ENCODE measurements at regions not wholly inside any gene's neighbourhood (a gene's known extent, or its start where the extent isn't known, plus 50 kb on each side); places are given as distances from the start of the nearest gene placed in this dataset.

DNA sequence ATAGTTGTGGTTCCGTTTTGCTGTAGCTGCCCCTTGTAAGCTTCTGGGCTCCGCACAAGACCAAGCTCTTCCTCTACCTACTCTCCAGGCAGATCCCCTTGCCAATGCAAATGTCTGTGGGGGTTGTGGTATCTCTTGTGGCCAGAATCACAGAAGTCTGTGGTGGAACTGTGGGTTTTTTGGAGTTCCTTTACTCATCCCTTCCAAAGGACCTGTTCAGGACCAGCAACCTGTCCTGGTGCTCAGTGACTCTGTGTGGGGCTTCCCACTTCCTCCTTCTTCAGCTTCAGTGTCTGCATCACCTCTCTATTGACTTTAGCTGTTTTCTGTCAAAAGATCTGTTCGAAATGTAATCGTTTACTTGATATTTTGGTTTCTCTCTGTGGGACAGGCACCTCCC, 441.3 kb upstream of the ADAMTSL1 start:
- DNase-seq (ENCODE audit: low read depth): no peak
- no peak overlapping the region for H3K4me3 ChIP-seq (ENCODE audit: control insufficient read depth, low read depth, low read length)
- TF ChIP-seq, protein P1, sequence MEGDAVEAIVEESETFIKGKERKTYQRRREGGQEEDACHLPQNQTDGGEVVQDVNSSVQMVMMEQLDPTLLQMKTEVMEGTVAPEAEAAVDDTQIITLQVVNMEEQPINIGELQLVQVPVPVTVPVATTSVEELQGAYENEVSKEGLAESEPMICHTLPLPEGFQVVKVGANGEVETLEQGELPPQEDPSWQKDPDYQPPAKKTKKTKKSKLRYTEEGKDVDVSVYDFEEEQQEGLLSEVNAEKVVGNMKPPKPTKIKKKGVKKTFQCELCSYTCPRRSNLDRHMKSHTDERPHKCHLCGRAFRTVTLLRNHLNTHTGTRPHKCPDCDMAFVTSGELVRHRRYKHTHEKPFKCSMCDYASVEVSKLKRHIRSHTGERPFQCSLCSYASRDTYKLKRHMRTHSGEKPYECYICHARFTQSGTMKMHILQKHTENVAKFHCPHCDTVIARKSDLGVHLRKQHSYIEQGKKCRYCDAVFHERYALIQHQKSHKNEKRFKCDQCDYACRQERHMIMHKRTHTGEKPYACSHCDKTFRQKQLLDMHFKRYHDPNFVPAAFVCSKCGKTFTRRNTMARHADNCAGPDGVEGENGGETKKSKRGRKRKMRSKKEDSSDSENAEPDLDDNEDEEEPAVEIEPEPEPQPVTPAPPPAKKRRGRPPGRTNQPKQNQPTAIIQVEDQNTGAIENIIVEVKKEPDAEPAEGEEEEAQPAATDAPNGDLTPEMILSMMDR (conservative IDR thresholded peaks at IDR 0.05; ENCODE audit: control insufficient read depth, insufficient read depth, low read depth, low read length): no peak

DNA sequence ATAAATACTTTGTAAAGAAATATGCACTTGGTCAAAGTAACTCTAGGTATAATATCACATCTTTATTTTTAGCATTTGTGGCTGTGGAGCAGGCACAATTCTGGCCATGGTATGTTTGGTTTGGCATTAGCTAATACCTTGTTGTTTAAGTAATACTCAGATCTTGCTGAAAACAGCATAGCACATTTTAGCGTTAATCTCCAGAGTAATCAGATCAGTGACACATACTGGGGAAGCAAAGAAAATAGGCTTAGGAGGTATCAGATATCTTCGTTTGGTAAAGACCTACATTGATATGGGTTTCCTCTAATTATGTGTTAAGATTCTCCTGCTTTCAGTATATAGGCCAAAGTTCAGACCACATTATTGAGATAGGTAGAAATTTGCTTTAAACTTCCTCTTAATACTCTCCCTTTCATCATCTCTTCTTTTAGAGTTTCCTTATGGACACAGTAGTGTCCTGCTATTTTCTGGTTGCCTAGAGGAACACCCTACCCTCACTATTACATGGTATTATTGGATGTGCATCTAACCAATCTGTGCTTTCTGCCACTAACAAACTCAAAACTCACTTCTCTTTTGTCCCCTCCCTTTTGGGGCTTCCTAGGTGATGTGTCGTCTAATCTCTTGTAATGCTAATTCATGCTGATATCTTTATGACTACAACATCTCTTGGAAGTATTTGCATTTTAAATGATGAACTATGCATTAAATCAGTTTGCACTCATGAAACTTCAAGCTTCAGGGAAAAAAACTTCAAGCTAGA, 437.3 kb upstream of the ADAMTSL1 start:
- TF ChIP-seq, protein P1 (conservative IDR thresholded peaks at IDR 0.05; ENCODE audit: control insufficient read depth, insufficient read depth, low read depth, low read length): no peak
- no peak overlapping the region for H3K4me3 ChIP-seq (ENCODE audit: control insufficient read depth, low read depth, low read length)
- no peak for DNase-seq (ENCODE audit: low read depth)

DNA sequence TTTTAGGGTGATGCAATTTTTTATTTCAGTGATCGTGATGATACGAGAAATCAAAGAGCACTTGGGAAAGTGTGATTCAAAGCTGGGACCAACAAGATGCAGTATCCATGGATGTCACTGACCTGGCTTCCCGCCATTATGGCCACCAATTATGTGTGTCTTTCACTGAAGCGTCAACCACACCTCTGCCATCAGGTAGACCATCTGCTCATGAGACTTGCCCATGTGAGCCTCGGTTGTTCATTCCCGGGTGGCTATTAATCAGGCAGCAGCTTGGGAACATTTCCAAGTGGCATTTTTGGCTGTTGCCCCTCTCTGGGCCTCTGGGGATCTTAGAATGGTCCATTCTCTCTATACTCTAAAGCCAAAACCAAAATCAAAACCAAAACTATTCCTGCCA, 436.0 kb upstream of the ADAMTSL1 start:
- DNase-seq (ENCODE audit: low read depth): no peak
- TF ChIP-seq, protein P1 (conservative IDR thresholded peaks at IDR 0.05; ENCODE audit: control insufficient read depth, insufficient read depth, low read depth, low read length): no peak
- H3K4me3 ChIP-seq (ENCODE audit: control insufficient read depth, low read depth, low read length): no peak overlapping the region

DNA sequence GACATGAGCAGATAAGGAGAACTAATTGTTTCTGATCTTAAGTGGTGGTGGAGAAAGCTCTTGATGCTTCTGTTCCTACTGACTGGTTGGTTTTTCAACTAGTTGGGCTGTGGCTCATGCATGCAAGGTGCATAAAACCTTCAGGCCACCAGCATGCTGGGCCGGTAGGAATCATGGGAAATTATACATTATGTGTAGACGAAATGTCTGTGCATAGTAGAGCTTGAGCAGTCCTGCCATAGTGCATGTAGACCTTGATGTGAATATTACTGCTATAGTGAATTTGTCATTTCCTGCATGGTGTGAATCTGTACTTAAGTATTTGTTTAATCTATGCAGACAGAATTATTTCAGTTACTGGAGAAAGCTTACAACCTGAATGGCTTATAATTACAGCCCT, 433.6 kb upstream of the ADAMTSL1 start:
- no peak overlapping the region for H3K4me3 ChIP-seq (ENCODE audit: control insufficient read depth, low read depth, low read length)
- DNase-seq (ENCODE audit: low read depth): no peak
- TF ChIP-seq, protein P1 (conservative IDR thresholded peaks at IDR 0.05; ENCODE audit: control insufficient read depth, insufficient read depth, low read depth, low read length): no peak

DNA sequence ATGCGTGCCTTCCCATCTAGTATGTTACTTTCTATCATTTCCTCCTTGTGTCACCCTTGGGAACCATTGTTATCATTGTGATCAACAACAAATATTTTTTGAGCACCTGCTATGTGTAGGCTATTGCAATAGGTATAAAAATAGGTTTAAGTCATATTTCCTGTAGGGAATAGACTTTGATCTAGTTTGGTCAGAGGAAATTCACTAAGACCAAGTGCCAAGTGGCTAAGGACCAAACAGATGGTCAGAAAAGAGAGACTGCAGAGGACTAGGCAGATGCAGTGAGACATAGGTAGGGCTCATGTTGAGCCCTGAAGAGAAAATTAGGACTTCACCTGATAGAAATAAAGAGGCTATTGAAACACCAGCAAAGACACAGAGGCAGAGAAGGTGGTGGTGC, 430.0 kb upstream of the ADAMTSL1 start:
- no peak overlapping the region for H3K4me3 ChIP-seq (ENCODE audit: control insufficient read depth, low read depth, low read length)

DNA sequence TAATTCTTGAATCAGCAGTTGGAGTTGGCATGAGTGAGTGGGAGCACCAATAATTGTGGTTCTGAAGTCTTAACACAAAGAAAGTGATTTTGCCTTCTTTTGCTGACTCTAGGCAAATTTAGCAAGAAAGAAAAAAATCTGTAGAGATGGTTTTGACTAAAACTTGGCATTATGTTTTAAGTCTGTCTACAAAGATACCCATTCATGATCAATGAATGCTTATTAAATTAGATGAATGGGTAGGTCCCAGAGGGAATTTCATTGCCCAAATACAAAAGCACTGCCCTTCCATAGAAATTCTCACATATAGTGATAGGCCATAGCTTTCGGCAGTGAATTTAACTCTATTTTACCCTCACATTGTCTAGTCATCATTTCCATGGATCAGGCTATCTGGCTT, 428.6 kb upstream of the ADAMTSL1 start:
- no peak for DNase-seq (ENCODE audit: low read depth)
- TF ChIP-seq, protein P1 (conservative IDR thresholded peaks at IDR 0.05; ENCODE audit: control insufficient read depth, insufficient read depth, low read depth, low read length): no peak
- no peak overlapping the region for H3K4me3 ChIP-seq (ENCODE audit: control insufficient read depth, low read depth, low read length)

More for the DNA sequence above, 430.0 kb upstream of the ADAMTSL1 start:
- TF ChIP-seq, protein P1 (conservative IDR thresholded peaks at IDR 0.05; ENCODE audit: control insufficient read depth, insufficient read depth, low read depth, low read length): no peak
- no peak for DNase-seq (ENCODE audit: low read depth)
